Activated naive CD8-positive, alpha-beta T cell treated with anti-CD3 and anti-CD28 coated beads, Interleukin-2, amount 10 ng/mL, durations not matched to agents 7 days and 5 days (primary cell): ENCODE measurements at regions not wholly inside any gene's neighbourhood (a gene's known extent, or its start where the extent isn't known, plus 50 kb on each side); places are given as distances from the start of the nearest gene placed in this dataset.

ENCODE experiments used
- ATAC-seq: fragments of 150-1000 bp; cut with Tn5 transposase; one replicate; pipeline ENCODE4 v1.10.0; 2021; ENCODE audit warnings: low read depth, moderate library complexity
- POLR2A ChIA-PET: fragments of 350-600 bp; sonication (Branson Sonifier 250); formaldehyde crosslinking; loops from one replicate; lab custom pipeline; 2021; ENCODE audit warnings: antibody characterized with exemption; lab: Charles Lee
- DNase-seq: peaks from one replicate; pipeline ENCODE4 v3.0.0; 2021
- H3K27ac Mint-ChIP-seq: one replicate; pipeline ENCODE4 v1.8.0; 2022; ENCODE audit warnings: mild to moderate bottlenecking, mixed read lengths
- H3K27me3 Mint-ChIP-seq: one replicate; pipeline ENCODE4 v1.8.0; 2022; ENCODE audit warnings: mild to moderate bottlenecking, moderate library complexity, mixed read lengths
- H3K36me3 Mint-ChIP-seq: one replicate; pipeline ENCODE4 v1.8.0; 2021; ENCODE audit warnings: mild to moderate bottlenecking, mixed read lengths
- H3K4me1 Mint-ChIP-seq: one replicate; pipeline ENCODE4 v1.8.0; 2021; ENCODE audit warnings: mixed read lengths
- H3K4me3 Mint-ChIP-seq: one replicate; pipeline ENCODE4 v1.8.0; 2022; ENCODE audit warnings: mild to moderate bottlenecking, moderate library complexity, mixed read lengths
- H3K9me3 Mint-ChIP-seq: one replicate; pipeline ENCODE4 v1.8.0; 2021; ENCODE audit warnings: mixed read lengths

DNA sequence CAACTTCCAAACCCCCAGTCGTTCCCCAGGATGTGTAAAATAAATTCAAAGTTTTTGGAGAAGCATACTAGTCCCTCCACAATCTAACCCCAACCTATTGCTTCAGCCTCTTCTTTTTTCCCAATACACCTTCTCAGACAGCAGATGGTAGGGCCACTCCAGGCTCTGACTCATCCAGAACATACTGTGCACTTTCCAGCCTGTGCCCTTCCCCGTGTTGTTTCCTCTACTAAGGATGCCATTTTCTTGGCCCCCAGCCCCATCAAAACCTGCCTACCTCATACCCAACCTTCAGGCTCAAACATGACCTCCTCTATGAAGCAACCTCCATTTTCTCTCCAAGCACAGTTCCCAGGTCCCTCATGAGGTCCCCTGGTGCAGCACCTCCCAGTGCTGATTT is 669.3 kb downstream of the BCL11A start:
- Mint-ChIP-seq H3K4me1 (peaks cover 33% of the 10 kb centered on the region), H3K36me3 (no peaks in the 10 kb centered on the region), H3K27me3 (no peaks in the 10 kb centered on the region), H3K9me3 (no peaks in the 10 kb centered on the region), H3K27ac (no peak overlapping the region), H3K4me3 (no peak overlapping the region)
- DNase-seq: no peak
- ATAC-seq: no peak
- POLR2A ChIA-PET: no interaction called here

DNA sequence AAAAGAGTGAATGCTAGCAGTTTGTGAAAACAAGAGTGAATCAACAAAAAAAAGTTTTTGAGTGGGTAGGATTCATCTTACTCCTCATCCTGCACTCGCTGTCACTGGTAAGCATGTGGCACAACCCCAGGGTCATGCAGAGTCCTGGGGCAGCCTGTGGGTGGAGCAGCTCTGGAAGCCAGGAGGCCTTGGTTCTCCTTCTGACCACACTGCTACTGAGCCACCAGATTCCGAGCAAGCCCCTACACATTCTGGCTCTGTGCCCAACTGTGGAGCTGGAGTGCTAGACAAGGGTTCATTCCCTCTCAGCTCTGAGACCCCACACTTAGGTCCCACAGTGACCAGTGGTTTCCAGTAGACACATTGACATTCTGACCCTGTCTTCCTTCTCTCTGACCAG is 670.6 kb downstream of the BCL11A start:
- Mint-ChIP-seq H3K27ac (no peak overlapping the region), H3K4me1 (peaks cover 26% of the 10 kb centered on the region), H3K4me3 (no peak overlapping the region), H3K9me3 (no peaks in the 10 kb centered on the region), H3K27me3 (no peaks in the 10 kb centered on the region), H3K36me3 (no peaks in the 10 kb centered on the region)
- DNase-seq (no peak), ATAC-seq (no peak)
- POLR2A ChIA-PET: no interaction called here

DNA sequence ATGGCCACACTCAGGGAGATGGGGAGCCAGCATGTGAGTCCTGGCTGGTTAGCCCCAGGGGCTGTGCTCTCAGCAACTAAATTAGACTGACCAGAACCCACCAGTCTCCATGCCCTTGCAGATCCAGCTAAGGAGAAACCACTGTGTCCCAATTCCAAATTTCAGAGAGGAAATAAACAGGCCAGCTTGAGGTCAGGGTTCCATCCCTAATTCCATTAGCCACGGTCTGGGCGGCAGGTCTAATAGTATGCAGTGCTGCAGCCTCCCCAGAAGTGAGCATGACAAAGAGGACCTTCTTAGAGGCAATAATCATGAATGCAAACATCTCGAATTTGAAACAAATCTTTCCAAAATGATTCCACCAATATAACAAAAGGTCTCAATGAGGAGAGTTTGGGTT is 671.2 kb downstream of the BCL11A start:
- Mint-ChIP-seq H3K27ac (no peak overlapping the region), H3K9me3 (no peaks in the 10 kb centered on the region), H3K36me3 (no peaks in the 10 kb centered on the region), H3K4me1 (peaks cover 21% of the 10 kb centered on the region), H3K4me3 (no peak overlapping the region), H3K27me3 (no peaks in the 10 kb centered on the region)
- ATAC-seq (no peak), DNase-seq (no peak)
- POLR2A ChIA-PET: no interaction called here

DNA sequence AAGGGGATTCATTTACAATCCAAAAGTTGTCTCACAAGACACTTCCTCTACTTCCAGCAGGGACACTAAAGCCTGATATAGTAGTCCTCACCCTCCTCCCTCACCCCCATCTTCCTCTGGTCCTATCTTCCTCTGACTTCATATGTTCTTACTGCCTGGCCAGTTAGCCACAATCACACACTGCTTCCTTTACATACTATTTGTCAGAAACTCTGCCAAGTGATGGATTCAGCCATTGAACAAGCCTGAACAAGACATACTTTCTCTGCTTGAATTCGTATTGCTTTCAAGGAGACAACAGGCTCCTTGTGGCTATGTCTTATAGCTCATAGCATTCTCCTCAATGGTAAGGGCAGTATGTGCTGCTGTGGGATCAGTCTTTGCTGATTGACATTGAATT is 672.2 kb downstream of the BCL11A start:
- Mint-ChIP-seq H3K27ac (no peak overlapping the region), H3K4me3 (no peak overlapping the region), H3K4me1 (peaks cover 11% of the 10 kb centered on the region), H3K9me3 (peaks cover under 1% of the 10 kb centered on the region), H3K36me3 (no peaks in the 10 kb centered on the region), H3K27me3 (no peaks in the 10 kb centered on the region)
- no peak for ATAC-seq
- POLR2A ChIA-PET: no interaction called here
- no peak for DNase-seq

GRCh38 chr2:59879700-59880131 is 673.7 kb downstream of the BCL11A start:
- ATAC-seq (no peak), DNase-seq (no peak)
- Mint-ChIP-seq H3K27me3 (no peaks in the 10 kb centered on the region), H3K4me1 (peaks cover 2% of the 10 kb centered on the region), H3K36me3 (no peaks in the 10 kb centered on the region), H3K9me3 (peaks cover 4% of the 10 kb centered on the region), H3K4me3 (no peak overlapping the region), H3K27ac (no peak overlapping the region)
- POLR2A ChIA-PET: no interaction called here

GRCh38 chr2:59875836-59876235 is 677.6 kb downstream of the BCL11A start:
- no peaks in the 10 kb centered on the region for H3K36me3 Mint-ChIP-seq
- H3K9me3 Mint-ChIP-seq: peaks cover 4% of the 10 kb centered on the region
- H3K27ac Mint-ChIP-seq: no peak overlapping the region
- no peaks in the 10 kb centered on the region for H3K27me3 Mint-ChIP-seq
- POLR2A ChIA-PET: no interaction called here
- H3K4me1 Mint-ChIP-seq: no peaks in the 10 kb centered on the region
- no peak overlapping the region for H3K4me3 Mint-ChIP-seq
- ATAC-seq (no peak), DNase-seq (no peak)

DNA sequence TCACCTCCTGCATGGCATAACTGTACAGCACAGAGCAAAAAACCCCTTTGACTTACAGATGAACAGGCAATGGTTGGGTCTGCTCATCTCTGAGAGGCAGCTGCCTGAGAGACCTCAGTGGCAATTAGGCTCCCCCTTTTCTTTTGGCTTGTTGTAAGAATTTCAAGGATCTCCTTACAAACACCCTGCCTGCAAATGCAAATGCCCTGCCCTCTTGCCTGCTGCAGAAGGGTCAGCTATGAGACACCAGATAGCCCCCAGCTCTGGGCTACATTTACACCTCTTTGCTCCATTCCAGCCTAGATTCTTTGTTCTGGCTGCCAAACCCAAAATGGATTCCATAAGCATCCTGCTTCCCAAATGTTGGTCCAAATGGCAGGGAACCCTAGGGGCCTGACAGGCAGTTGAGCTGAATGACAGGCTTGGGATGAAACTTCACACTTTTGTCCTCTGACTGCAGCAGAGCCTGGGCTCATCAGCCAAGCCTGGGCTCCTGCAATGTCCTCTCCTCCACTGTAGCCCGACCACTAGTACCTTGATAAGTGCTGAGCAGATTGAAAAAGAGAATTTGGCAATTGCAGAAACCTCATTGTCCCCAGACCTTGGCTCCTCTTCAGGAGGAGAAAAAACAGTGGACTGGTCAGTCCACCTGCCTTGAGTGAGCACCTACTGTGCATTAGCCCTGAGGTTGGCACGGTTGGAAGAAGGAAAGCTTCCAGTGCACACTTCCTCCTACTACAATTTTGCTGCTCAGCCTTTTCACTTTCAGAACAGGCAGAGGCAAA is 678.3 kb downstream of the BCL11A start:
- no peaks in the 10 kb centered on the region for H3K4me1 Mint-ChIP-seq
- ATAC-seq (no peak), DNase-seq (no peak)
- no peak overlapping the region for H3K27ac Mint-ChIP-seq
- no peaks in the 10 kb centered on the region for H3K36me3 Mint-ChIP-seq
- H3K4me3 Mint-ChIP-seq: no peak overlapping the region
- POLR2A ChIA-PET: no interaction called here
- H3K9me3 Mint-ChIP-seq: peaks cover 4% of the 10 kb centered on the region
- no peaks in the 10 kb centered on the region for H3K27me3 Mint-ChIP-seq

DNA sequence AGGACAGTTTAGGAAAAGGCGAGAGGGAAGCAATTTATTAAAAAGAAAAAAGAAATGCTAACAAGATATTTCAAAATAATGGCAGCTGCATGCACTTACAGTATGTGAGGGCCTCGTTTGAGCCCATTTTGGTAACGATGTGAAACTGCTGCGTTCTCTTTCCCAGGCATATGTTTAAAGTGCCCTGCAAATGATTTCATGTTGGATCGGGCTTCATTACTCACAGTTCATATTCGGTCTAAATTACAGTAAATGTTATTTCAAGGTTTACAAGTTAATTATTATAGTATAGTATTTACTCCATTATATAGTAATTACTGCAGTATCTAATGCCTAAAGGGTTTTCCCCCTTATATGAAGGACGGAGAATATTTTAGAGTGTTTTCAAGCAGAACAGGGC is 679.1 kb downstream of the BCL11A start:
- ATAC-seq: no peak
- H3K36me3 Mint-ChIP-seq: no peaks in the 10 kb centered on the region
- POLR2A ChIA-PET: no interaction called here

GRCh38 chr2:59871830-59872229 is 681.6 kb downstream of the BCL11A start:
- no peak overlapping the region for H3K4me3 Mint-ChIP-seq
- H3K27me3 Mint-ChIP-seq: no peaks in the 10 kb centered on the region
- no peak for ATAC-seq
- no peak overlapping the region for H3K27ac Mint-ChIP-seq
- POLR2A ChIA-PET: no interaction called here
- H3K36me3 Mint-ChIP-seq: no peaks in the 10 kb centered on the region
- no peak for DNase-seq
- peaks cover 4% of the 10 kb centered on the region for H3K9me3 Mint-ChIP-seq
- H3K4me1 Mint-ChIP-seq: no peaks in the 10 kb centered on the region

More for the DNA sequence above, 679.1 kb downstream of the BCL11A start:
- no peaks in the 10 kb centered on the region for H3K4me1 Mint-ChIP-seq
- no peak overlapping the region for H3K27ac Mint-ChIP-seq
- no peak overlapping the region for H3K4me3 Mint-ChIP-seq
- H3K27me3 Mint-ChIP-seq: no peaks in the 10 kb centered on the region
- no peak for DNase-seq
- H3K9me3 Mint-ChIP-seq: peaks cover 4% of the 10 kb centered on the region

DNA sequence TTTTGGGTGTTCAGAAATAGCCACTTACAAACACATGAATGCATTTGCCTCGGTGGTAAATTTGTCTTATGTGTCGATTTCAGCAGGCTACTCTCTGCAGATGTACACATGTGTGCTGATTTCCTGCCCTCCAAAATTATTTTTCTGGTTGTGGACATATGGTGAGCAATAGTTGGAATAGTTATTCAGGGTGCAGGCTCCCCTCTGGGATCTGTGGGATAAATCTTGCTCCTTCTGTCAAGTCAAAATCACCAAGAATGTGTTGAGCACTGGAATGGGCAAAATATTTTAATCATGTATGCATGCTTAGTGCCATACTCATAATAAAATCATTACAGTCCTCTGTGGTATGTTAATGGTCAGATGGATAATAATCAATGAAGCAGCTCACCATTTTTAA is 684.5 kb downstream of the BCL11A start:
- DNase-seq: no peak
- no peaks in the 10 kb centered on the region for H3K36me3 Mint-ChIP-seq
- H3K4me1 Mint-ChIP-seq: peaks cover 7% of the 10 kb centered on the region
- ATAC-seq: no peak
- H3K9me3 Mint-ChIP-seq: peaks cover 2% of the 10 kb centered on the region
- H3K27me3 Mint-ChIP-seq: no peaks in the 10 kb centered on the region
- H3K4me3 Mint-ChIP-seq: no peak overlapping the region
- POLR2A ChIA-PET: no interaction called here
- no peak overlapping the region for H3K27ac Mint-ChIP-seq

DNA sequence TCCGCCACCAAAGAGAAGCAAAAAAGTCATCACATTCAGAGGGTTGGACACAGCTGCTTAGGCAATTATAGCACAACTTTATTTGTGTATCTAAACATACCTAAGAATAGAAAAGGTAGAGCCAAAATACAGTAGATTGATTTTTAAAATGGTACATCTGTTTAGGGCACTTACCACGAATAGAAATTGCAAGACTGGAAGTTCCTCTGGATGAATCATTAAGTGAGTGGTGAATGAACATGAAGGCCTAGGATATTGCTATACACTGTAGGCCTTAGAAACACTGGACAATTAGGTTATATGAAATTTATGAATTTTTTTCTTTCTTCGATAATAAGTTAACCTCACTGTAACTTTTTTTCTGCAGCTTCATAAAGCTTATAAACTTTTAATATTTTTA is 687.0 kb downstream of the BCL11A start:
- no peak for ATAC-seq
- no peak overlapping the region for H3K27ac Mint-ChIP-seq
- no peak overlapping the region for H3K4me3 Mint-ChIP-seq
- POLR2A ChIA-PET: no interaction called here
- H3K4me1 Mint-ChIP-seq: peaks cover 7% of the 10 kb centered on the region
- H3K36me3 Mint-ChIP-seq: peaks cover 2% of the 10 kb centered on the region
- peaks cover 10% of the 10 kb centered on the region for H3K9me3 Mint-ChIP-seq
- DNase-seq: no peak
- peaks cover 2% of the 10 kb centered on the region for H3K27me3 Mint-ChIP-seq

DNA sequence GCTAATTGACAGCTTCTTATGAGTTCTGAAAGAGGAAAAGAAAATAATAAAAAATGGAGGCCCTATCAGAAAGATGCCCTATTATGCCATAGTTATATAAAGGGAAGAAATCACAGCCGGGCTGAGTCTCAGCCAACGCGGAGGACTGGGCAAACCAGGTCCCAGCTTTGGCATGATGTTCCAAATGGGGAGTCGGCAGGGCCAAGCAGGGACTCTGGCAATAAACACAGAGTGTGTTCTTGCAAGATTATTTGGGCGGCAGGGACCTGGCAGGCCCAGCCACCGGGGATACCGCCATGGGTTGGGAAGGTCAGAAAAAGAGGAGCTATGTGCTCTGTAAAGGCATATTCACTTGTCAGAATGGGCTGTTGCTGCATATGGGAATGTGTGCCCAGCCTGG is 694.9 kb downstream of the BCL11A start:
- Mint-ChIP-seq H3K9me3 (peaks cover 14% of the 10 kb centered on the region), H3K36me3 (peaks cover 2% of the 10 kb centered on the region), H3K27ac (no peak overlapping the region), H3K4me3 (no peak overlapping the region), H3K4me1 (no peaks in the 10 kb centered on the region), H3K27me3 (peaks cover 3% of the 10 kb centered on the region)
- ATAC-seq (no peak), DNase-seq (no peak)
- POLR2A ChIA-PET: no interaction called here

GRCh38 chr2:59857109-59857508 is 696.3 kb downstream of the BCL11A start:
- H3K4me1 Mint-ChIP-seq: no peaks in the 10 kb centered on the region
- H3K27me3 Mint-ChIP-seq: peaks cover 1% of the 10 kb centered on the region
- no peak overlapping the region for H3K27ac Mint-ChIP-seq
- no peaks in the 10 kb centered on the region for H3K36me3 Mint-ChIP-seq
- POLR2A ChIA-PET: no interaction called here
- DNase-seq (no peak), ATAC-seq (no peak)
- no peak overlapping the region for H3K4me3 Mint-ChIP-seq
- peaks cover 8% of the 10 kb centered on the region for H3K9me3 Mint-ChIP-seq

- H3K36me3 Mint-ChIP-seq: no peaks in the 10 kb centered on the region
- no peak overlapping the region for H3K27ac Mint-ChIP-seq
- ATAC-seq: no peak
- no peak overlapping the region for H3K4me3 Mint-ChIP-seq
- peaks cover 1% of the 10 kb centered on the region for H3K27me3 Mint-ChIP-seq
- no peaks in the 10 kb centered on the region for H3K4me1 Mint-ChIP-seq
- peaks cover 5% of the 10 kb centered on the region for H3K9me3 Mint-ChIP-seq
- DNase-seq: no peak
- POLR2A ChIA-PET: no interaction called here
These were observed 697.1 kb downstream of the BCL11A start for GRCh38 chr2:59856391-59856790.
